Stomach (tissue), 8 donors: ENCODE measurements at regions not wholly inside any gene's neighbourhood (a gene's known extent, or its start where the extent isn't known, plus 50 kb on each side); places are given as distances from the start of the nearest gene placed in this dataset.

ENCODE experiments used
- DNase-seq, 2 donors: peaks; one replicate each; pipeline versions ENCODE4 v3.0.0 to v3.0.0-alpha.2; 2013 to 2019
- H3K27ac ChIP-seq, 5 donors: fragments of 200-600 bp in 4 of 5; sonication (generic) in 4 of 5; one replicate each; pipeline ENCODE4 v1.5.1; 2013 to 2019; ENCODE audit warnings: mild to moderate bottlenecking in 1 of 5, moderate library complexity in 1 of 5
- H3K27me3 ChIP-seq, 3 donors: fragments of 200-600 bp; sonication (generic); one replicate each; pipeline ENCODE4 v1.5.1; 2017 to 2019; ENCODE audit warnings: mixed run types in 1 of 3
- H3K36me3 ChIP-seq, 4 donors: fragments of 200-600 bp; sonication (generic); 1 replicate in 3 of 4; 2 replicates in 1 of 4; pipeline ENCODE4 v1.5.1; 2016 to 2019
- H3K4me1 ChIP-seq, 4 donors: fragments of 200-600 bp; sonication (generic); one replicate each; pipeline ENCODE4 v1.5.1; 2016 to 2019
- H3K4me3 ChIP-seq, 4 donors: fragments of 200-600 bp; sonication (generic) in 3 of 4; one replicate each; pipeline ENCODE4 v1.5.1; 2016 to 2019; ENCODE audit warnings: mild to moderate bottlenecking in 1 of 4
- H3K9me3 ChIP-seq, 4 donors: fragments of 200-600 bp; sonication (generic); one replicate each; pipeline ENCODE4 v1.5.1; 2016 to 2019
- CTCF ChIP-seq, 7 experiments: fragments of 450-650 bp in 4 of 7; fragments of 200-600 bp in 3 of 7; sonication (generic) in 3 of 7; IDR thresholded peaks; one replicate each; pipeline ENCODE4 v1.5.1; 2016 to 2019; ENCODE audit warnings: antibody characterized with exemption in 7 of 7, control low read depth in 2 of 7, mild to moderate bottlenecking in 1 of 7
- EP300 ChIP-seq: sonication (generic); formaldehyde crosslinking; IDR thresholded peaks from one replicate; pipeline ENCODE4 v1.6.1; 2017; ENCODE audit warnings: antibody characterized with exemption
- POLR2A ChIP-seq, 4 donors: fragments of 450-650 bp; IDR thresholded peaks; one replicate each; pipeline ENCODE4 v1.6.1; 2016; ENCODE audit warnings: antibody characterized with exemption in 4 of 4, control low read depth in 2 of 4, mild to moderate bottlenecking in 1 of 4, moderate library complexity in 1 of 4
- POLR2AphosphoS5 ChIP-seq, 3 donors: sonication (generic); formaldehyde crosslinking; IDR thresholded peaks; one replicate each; pipeline ENCODE4 v1.6.1; 2016; ENCODE audit warnings: antibody characterized with exemption in 3 of 3
- WGBS, 5 donors: extraction: QIAGEN DNeasy Blood & Tissue Kit in 3 of 5; methylation state at CpG; one replicate each; pipeline versions ENCODE4 v1.1.5 to v1.1.7; 2013 to 2018; 5-methylcytosine and 5-hydroxymethylcytosine counted together
- intact Hi-C: fragments of 100-400 bp; cut with DNase I; formaldehyde crosslinking; loops from one replicate; pipeline ENCODE4 v1.15.1; 2023; ENCODE audit warnings: low total_unique reads
- donor health status: healthy with polysubstance abuse.
- donor health status: Bipolar disorder and iron deficiency.
- donor health status: healthy.

GRCh38 chr3:106795553-106795952 is 581.7 kb upstream of the CCDC54 start:
- DNase-seq: no peak
- Histone ChIP-seq H3K9me3 (peaks cover 0 to 4% (median 0%) of the 10 kb centered on the region in 4 donors), H3K4me3 (no peak overlapping the region), H3K27me3 (no peaks in the 10 kb centered on the region), H3K4me1 (no peaks in the 10 kb centered on the region), H3K36me3 (no peaks in the 10 kb centered on the region), H3K27ac (no peak overlapping the region)
- TF ChIP-seq EP300: no peak
- TF ChIP-seq POLR2A (IDR thresholded peaks at IDR 0.05): no peak
- TF ChIP-seq POLR2AphosphoS5 (IDR thresholded peaks at IDR 0.05): no peak
- no peak for TF ChIP-seq CTCF (IDR thresholded peaks at IDR 0.05)
- 78 to 95% (median 92%) methylated on average over 1 of the region's 1 CpG for WGBS, 5 donors
- intact Hi-C loops: no loop called here

GRCh38 chr3:106797461-106797860 is 579.8 kb upstream of the CCDC54 start:
- Histone ChIP-seq H3K4me1 (no peaks in the 10 kb centered on the region), H3K27me3 (no peaks in the 10 kb centered on the region), H3K36me3 (no peaks in the 10 kb centered on the region), H3K27ac (no peak overlapping the region), H3K9me3 (peaks cover 0 to 4% (median 0%) of the 10 kb centered on the region in 4 donors), H3K4me3 (no peak overlapping the region)
- DNase-seq: no peak
- TF ChIP-seq POLR2AphosphoS5 (IDR thresholded peaks at IDR 0.05) (no peak), EP300 (no peak), CTCF (IDR thresholded peaks at IDR 0.05) (no peak), POLR2A (IDR thresholded peaks at IDR 0.05) (no peak)
- intact Hi-C loops: no loop called here
- 32 to 64% (median 43%) methylated on average over 2 of the region's 2 CpGs for WGBS, 5 donors

- Histone ChIP-seq H3K4me3 (no peak overlapping the region), H3K27ac (no peak overlapping the region), H3K36me3 (no peaks in the 10 kb centered on the region), H3K9me3 (no peaks in the 10 kb centered on the region), H3K27me3 (no peaks in the 10 kb centered on the region), H3K4me1 (no peaks in the 10 kb centered on the region)
- 72 to 82% (median 79%) methylated on average over 1 of the region's 1 CpG for WGBS, 5 donors
- intact Hi-C loops: no loop called here
- TF ChIP-seq POLR2A (IDR thresholded peaks at IDR 0.05) (no peak), EP300 (no peak), POLR2AphosphoS5 (IDR thresholded peaks at IDR 0.05) (no peak), CTCF (IDR thresholded peaks at IDR 0.05) (no peak)
- DNase-seq: no peak
Measured at GRCh38 chr3:106805625-106806024, 571.6 kb upstream of the CCDC54 start.

GRCh38 chr3:106806964-106807363 is 570.3 kb upstream of the CCDC54 start:
- DNase-seq: no peak
- intact Hi-C loops: no loop called here
- Histone ChIP-seq H3K36me3 (no peaks in the 10 kb centered on the region), H3K27me3 (no peaks in the 10 kb centered on the region), H3K4me3 (no peak overlapping the region), H3K9me3 (no peaks in the 10 kb centered on the region), H3K4me1 (no peaks in the 10 kb centered on the region), H3K27ac (no peak overlapping the region)
- TF ChIP-seq CTCF (IDR thresholded peaks at IDR 0.05) (no peak), POLR2AphosphoS5 (IDR thresholded peaks at IDR 0.05) (no peak), EP300 (no peak), POLR2A (IDR thresholded peaks at IDR 0.05) (no peak)

- Histone ChIP-seq H3K36me3 (no peaks in the 10 kb centered on the region), H3K27me3 (no peaks in the 10 kb centered on the region), H3K4me3 (no peak overlapping the region), H3K9me3 (no peaks in the 10 kb centered on the region), H3K27ac (no peak overlapping the region), H3K4me1 (no peaks in the 10 kb centered on the region)
- WGBS, 5 donors: 86 to 92% (median 86%) methylated on average over 3 of the region's 3 CpGs
- intact Hi-C loops: no loop called here
- no peak for DNase-seq
- TF ChIP-seq POLR2AphosphoS5 (IDR thresholded peaks at IDR 0.05) (no peak), CTCF (IDR thresholded peaks at IDR 0.05) (no peak), EP300 (no peak), POLR2A (IDR thresholded peaks at IDR 0.05) (no peak)
Measured at GRCh38 chr3:106809041-106809440, 568.2 kb upstream of the CCDC54 start.
